ELR (cell line): ENCODE measurements at regions not wholly inside any gene's neighbourhood (a gene's known extent, or its start where the extent isn't known, plus 50 kb on each side); places are given as distances from the start of the nearest gene placed in this dataset.

Experiments used
- DNase-seq: peaks from one replicate; pipeline ENCODE4 v3.0.0-alpha.2; 2015; ENCODE audit warnings: low read depth

DNA sequence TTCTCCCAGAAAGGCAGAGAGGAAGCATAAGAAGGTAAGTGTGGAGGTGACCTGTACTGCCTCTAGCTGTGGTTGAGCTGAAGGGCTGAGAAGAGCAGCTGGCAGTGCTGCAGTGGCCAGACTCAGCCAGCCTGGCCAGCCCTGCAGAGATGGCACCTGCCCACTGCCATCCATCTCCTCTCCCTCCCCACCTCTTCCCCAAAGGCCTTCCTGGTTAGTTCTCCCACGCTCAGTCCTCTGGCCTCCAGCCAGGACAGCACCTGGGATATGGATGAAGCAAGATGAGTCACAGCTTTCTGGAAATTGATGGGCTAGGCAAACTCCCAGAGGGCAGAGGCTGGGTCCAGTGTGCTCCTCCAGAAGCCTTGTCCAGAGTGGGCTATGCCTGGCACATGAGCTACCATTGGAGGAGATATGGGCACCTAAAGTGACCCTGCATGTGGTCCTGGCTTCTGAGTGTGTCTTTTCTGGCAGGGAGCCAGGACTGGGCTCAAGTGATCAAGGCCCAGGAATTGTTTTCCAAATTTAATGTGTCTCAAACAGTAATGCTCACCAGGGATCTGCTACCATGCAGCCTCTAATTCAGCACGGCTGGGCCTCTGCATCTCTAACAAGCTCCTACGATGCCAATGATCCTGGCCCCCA is 81.0 kb upstream of the CACUL1 start:
- peak; percentile 38 for DNase-seq

DNA sequence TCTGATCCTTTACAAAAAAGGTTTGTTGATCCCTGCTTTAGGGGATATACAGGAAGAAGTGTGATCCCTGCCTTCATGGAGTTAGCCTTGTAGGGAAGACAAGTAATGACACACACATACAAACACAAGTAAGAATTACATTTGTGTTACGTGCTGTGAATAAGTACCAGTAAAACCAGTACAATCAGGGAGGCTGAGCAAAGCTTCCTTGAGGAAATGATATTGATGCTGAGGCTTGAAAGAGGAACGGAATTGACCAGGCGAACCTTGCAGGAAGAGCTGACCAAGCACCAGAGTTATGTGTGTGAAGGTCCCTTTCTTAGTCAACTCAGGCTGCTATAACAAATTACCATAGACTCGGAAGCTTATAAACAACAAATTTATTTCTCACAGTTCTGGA is 83.6 kb upstream of the CACUL1 start:
- no peak for DNase-seq

DNA sequence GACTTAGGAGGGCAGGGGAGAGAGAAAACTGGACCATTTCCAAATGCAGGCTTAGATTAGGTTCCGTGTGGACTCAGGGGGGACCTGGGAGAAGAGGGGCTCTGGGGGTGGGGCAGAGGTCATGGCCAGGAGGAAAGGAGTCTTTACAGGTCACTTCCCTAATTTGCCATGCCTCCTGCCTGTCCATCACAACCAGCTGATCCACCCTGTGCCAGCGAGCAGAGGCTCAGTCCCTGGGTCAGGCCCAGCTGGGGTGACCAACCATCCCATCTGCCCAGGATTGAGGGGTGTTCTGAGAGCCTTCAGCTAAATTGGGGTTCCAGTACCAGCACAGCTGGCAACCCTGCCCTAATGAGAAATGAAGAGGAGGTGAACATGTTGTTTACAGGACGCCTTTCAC is 84.6 kb upstream of the CACUL1 start:
- no peak for DNase-seq

DNA sequence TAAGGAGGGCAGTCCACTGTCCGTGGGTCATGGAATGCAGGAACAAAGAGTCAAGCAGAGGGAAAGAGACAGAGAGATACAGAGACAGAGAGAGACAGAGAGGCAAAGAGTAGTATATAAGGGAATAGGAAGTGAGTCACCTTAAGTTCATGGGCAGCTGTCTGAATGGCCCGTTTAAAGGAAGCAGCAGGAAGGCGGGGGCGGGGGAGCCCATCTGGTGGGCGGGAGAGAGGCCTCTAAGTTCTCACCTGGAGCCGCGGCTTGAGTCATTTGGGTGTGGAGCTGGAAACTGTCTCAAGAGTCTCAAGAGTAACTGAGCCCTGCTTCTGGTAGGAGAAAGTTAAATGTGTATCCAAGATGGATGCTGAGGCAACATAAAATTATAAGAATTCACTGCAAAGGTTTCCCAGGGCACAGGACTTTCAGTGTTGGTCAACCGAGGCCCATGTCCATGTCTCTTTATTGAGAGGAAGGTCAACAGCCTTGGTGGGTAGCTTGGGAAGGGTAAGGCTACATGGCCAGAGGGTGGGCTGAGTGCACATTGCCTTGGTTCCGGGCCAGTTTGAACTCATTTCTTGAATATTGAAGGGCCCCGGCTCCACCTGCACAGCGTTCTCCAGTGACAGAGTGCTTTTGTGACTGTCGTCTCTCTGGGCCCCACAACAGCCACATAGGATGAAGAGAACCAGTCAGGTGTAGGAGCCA is 85.5 kb upstream of the CACUL1 start:
- peak; percentile 51 for DNase-seq

DNA sequence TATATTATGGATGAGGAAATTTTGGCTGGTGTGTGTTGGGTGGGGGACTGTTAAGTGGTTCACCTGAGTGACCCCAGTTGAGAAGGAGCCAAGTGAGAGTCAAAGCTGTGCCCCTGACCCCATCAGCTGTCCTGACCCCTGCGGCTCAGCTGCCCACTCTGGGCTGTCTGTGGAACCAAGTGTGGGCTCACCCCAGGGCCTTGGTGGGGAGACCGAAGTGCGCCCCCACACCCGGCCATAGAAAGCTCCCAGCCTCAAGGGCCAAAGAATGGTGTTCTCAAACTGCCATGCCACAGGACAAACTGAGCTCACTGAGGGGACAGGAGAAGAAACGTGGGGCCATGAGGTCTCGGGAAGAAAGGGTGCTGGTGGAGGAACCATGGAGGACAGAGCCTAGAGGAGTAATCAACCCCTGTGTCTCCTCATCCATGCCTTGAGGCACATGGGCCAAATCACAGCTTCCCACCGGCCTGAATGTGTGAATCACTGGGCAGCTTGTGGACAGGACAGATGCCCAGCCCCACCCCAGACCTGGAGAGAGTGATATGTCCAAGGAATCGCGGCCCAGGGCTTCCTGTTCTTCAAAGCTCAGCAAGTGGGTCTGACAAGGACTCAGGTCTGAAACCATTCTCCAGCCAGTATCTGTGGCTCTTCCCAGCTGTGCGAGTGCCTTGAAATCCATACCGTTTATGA is 86.2 kb upstream of the CACUL1 start:
- DNase-seq: peak; percentile 9

DNA sequence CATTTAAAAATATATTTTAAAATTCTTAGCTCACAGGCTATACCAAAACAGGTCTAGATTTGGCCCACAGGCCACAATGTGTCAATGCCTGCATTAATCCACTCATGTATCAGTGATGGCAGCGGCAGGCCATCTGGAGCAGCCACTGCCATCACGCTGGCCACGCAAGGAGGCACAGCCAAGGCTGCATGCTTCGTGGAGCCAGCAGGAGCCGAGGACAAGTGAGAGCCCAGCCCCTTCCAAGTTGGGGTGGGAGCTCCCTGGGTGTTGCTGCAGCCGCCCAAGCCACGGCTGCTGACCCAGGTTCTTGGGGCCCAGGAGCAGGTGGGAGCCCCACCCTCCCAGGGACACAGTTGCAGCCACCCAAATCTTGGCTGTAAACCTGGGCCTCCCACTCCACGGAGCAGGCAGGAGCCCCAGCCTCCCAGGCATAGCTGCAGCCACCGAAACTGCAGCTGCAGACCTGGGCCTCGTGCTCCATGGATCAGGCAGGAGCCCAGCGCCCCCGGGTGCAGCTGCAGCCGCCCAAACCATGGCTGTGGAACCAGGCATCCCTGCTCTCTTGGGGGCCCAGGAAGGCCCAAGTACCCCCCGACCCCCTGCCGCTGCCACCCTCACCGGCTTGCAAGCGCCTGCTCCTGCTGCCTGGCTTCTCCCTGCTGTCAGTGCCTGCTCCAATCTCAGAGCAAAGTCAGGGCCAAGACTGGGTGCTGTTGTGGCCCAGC is 87.3 kb upstream of the CACUL1 start:
- no peak for DNase-seq

DNA sequence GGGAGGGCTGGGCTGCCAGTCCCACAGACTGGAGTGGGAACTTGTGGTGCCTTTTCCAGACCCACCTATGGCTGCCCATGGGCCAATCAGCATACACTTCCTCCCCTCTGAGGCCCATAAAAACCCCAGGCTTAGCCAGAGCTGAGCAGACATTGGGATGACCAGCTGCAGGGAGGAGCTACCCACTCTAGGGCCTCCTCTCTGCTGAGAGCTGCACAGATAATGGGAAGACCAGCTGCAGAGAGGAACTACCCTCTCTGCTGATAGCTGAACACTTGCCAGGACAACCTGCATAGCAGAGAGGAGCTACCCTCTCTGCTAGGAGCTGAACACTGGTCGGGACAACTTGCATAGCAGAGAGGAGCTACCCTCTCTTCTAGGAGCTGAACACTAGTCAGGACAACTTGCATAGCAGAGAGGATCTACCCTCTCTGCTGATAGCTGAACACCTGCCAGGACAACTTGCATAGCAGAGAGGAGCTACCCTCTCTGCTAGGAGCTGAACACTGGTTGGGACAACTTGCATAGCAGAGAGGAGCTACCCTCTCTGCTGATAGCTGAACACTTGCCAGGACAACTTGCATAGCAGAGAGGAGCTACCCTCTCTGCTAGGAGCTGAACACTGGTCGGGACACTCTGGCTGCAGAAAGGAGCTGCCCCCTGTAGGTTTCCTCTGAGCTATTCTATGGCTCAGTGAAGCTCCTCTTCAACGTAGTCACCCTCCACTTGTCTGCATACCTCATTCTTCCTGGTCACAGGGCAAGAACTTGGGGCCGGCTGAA is 88.3 kb upstream of the CACUL1 start:
- DNase-seq: no peak

DNA sequence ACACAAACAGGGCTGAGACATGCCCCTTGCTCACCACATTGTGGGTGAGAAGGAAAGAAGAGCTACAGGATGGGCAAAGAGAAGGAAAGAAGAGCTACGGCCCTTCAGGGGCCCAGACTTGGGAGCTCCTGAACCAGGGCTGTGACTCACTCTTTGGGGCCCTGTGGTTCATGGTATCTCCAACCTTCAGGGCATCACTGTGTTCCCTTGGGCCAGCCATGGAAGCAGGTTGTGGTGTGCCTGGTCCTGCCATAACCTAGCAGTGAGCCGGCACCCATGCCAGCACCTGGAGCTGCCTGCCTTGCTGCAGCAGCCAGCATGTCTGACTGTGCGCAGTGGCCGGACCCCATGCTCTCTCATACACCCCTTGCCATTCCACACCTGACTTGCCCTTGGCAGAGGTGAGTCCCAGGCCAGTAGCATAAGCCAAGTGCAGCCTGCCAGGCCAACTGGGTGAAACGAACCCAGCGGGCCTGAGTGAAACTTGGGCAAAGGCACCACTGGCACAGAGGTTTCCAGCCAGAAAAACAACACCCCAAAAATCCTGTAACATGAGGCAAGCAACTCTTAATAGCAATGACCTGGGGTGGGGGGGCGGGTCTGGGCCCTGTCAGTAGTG is 89.0 kb upstream of the CACUL1 start:
- no peak for DNase-seq

DNA sequence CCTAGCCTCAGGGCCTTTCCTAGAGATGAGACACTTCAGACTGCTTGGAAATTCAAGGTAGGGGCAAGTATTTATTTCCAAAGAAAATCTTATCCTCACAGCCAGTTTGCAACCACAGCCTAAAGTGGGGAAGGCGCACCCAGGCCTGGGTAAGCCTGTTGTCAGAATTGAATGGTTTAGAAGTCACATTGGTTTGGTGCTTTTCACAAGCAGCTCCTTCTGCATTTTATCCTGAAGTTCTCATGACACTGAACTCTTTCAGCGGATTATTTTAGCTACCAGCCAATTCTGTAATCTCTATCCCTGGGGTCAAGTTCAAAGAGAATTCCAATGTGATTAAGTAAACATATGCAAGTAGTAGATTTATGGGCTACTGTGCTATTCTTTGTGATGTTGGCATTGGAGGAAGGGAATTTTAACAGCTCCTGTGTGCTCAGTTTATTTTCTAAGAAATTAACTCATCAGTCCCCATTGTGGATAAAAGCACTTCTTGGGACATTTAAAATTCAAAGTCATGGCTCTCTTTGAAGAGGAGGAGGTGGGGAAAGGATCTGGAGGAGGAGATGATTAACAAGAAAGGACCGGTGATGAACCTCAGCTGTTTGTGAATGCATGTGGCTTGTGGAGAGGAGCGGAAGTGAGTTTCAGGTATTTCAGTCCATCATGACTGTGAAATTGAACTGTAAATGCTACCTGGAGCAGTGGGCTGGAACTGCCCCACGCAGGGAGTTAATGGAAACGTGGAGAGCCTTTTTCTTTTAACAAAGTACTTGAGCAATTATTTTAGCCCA is 90.2 kb upstream of the CACUL1 start:
- peak; percentile 32 for DNase-seq

DNA sequence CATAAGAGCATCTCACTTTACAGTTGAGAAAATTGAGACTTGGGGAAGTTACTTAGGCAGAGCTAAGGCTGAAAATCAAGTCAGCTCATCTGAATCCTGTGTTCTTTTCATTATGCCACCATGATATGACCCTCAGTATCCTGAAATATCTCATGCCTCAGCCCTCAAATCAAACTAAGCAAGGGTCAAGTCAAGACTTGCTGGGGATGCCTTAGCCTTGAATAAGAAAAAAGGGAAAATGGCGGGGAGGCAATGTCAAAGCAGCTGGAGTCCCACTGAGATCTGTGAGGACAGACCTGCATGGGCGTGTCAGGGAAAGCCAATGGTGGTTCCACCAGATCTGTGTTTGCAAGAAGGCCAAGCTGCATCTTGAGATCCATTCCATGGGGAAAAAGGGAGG is 91.0 kb upstream of the CACUL1 start:
- DNase-seq: no peak

DNA sequence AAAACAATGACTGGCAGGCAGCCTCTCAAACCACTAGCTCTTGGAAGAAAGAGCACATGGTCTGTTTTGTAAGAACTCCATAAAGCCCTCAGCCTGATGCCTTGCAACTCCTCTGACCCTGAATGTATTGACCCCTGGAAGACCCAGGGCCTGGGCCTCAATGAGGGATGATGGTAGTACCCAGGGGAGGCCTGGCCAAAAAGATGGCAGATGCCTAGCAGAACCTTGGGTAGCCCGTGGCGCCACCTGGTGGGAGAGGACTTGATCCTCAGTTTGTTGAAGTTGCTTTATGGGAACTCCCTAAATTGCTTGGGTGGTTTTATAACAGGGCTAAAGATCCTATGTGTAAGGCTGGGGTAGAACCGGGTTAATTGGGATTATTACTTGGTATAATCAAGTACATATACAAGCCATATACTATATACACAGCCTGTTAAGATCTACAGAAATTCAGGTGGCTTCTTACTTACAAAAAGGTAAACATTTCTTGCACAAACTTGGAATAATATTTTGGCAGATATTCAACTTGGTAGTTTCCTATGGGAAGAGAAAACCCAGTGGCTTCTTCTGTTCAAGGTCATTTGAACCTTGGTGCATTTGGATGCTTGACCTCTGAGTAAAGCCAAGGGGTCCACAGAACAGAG is 95.8 kb upstream of the CACUL1 start:
- DNase-seq: peak; percentile 72

DNA sequence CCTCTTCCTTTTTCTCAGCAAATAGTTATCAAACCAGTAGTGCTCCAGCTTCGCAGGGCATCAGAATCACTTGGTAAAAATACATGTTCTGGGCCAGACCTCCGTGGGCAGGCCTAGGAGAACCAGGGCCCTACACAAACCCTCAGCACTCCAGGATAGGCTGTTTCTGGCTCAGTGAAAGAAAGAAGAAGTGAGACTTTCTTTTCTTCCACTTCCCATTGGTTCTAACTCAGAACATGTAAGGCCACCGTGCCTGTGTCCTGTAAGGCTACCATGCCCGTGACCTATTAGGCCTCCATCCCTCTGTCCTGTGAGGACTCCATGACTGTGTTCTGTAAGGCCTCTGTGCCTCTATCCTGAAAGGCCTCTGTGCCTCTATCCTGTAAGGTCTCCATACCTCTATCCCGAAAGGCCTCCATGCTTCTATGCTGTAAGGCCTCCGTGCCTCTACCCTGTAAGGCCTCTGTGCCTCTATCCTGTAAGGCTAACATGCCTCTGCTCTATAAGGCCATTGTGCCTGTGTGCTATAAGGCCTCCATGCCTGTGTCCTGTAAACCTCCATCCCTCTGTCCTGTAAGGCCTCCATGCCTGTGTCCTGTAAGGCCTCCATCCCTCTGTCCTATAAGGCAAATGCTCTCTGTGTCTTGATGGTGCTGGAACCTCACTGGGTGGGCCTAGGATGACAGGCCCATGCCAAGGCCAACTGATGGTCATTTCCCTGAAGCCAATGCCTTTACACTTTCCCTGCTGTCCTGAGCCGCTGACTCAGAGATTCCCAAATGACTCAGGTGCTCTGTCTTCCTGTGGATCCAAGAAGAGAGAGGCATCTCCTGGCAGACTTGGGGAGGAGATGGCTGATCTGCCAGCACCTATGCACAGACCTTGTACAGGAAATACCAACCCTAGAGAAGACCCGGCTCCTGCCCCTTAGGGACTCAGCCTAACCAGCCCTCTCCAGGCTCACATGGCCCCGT is 96.6 kb upstream of the CACUL1 start:
- DNase-seq: peak; percentile 35

DNA sequence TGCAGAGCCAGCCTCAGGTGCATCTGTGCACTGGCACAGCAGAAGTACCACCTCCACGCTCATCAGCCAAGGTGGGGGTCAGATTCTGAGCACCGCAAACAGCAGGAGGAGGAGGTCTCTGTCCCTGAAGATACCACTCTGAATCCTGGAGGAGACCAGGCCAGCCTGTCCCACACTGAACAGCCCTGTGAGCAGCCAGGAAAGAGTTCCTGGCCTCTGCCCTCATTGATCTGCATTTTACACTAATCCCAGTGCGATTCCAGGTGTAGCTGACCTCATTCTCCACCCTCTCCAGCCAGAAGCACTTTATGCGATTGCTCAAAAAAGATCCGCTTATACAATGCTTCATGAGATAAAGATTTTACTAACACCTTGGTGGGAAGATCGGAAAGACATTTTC is 99.1 kb upstream of the CACUL1 start:
- DNase-seq: no peak

DNA sequence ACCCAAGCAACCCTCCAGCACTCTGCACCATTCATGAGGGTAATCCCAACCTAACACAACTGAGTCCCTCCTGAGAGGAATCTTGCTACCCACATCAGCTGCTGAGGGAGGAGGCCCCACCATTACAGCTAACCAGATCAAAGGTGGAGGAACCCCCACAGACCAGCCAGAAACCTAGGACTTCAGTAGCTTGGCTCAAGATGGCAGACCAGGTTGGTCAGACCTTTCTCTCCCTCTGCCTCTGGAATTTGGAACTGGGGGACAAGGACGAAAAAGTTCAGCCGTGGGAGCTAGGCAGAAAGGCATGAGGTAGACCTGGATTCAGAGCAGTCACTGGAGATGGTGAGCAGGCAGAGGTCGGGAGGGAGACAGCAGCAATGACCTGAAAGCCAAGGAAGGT is 101.3 kb upstream of the CACUL1 start:
- no peak for DNase-seq

DNA sequence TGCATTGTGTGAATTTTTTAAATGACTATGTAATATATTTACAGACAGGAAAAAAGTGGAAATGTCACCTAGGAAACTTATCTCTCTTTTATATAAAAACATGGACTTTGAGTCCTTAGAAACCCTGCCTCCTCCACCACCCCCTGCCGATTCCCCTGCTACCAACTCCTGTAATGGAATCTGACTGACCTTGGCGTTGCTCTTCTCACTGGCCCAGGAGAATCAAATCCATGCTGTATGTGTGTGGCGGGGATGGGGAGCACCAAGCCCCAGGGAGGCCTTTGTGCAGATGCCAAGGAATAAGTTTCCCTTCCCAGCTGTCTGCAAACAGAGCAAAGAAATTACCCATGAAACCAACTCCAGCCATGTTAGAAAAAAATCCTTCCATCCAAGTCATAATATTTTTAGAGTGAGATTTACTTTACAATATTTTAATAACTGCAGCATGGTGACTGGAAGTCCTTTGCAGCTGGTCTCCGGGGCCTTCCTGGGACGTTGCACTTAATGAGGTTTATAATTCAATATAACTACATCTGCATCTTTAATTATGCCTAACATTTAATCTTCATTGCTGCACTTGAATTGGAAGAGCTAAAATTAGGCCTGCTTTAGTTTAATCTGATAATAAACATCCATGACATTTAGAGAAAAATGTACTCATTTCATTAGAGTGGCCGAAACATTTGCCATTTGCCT is 111.4 kb upstream of the CACUL1 start:
- no peak for DNase-seq

DNA sequence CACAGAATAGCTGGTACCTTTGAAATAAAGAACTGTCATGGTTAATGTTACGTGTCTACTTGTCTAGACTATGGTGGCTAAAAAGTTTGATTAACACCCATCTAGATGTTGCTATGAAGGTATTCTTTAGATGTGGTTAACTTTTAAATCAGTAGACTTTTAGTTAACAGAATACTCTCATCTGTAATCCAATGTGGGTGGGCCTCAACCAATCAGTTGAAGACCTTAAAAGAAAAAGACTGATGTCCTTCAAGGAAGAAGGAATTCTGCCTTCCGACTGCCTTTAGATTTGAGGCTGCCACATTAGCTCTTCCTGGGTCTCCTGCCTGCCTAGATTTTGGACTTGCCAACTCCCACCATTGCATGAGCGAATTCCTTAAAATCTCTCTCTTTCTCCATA is 113.0 kb upstream of the CACUL1 start:
- no peak for DNase-seq

DNA sequence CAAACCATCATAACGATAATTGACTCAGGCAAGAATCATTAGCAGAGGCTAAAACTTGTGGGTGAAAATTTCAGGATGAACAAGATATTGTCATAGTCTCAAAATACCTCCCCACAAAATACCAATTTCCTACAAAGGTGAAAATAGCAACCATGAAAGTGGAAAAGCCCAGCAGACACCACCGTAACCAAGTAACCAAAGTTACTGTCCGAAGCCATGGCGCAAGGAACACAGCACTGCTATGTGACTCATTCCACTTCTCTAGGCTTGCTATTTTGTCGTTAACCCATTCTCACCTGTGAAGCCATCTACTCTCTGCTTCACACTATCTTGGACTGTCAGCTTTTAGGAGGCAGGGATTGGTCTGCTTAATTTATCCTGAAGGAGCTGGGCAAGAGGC is 113.8 kb upstream of the CACUL1 start:
- no peak for DNase-seq
